Caco-2 (cell line): ENCODE measurements at regions not wholly inside any gene's neighbourhood (a gene's known extent, or its start where the extent isn't known, plus 50 kb on each side); places are given as distances from the start of the nearest gene placed in this dataset.

ENCODE experiments used
- BruUV-seq: library from RNA; stranded (reverse); fragments of 400-500 nt; replicated peaks from 2 replicates; lab custom pipeline; 2021; lab: Mats Ljungman, UMichigan
- CTCF ChIA-PET: fragments of 300-600 bp; sonication (Branson Sonifier 250); formaldehyde crosslinking; loops from one replicate; lab custom pipeline; 2022; ENCODE audit warnings: antibody characterized with exemption; lab: Charles Lee
- POLR2A ChIA-PET: fragments of 300-600 bp; sonication (Branson Sonifier 250); formaldehyde crosslinking; loops from one replicate; lab custom pipeline; 2022; ENCODE audit warnings: antibody characterized with exemption; lab: Charles Lee
- DNase-seq, 2 experiments: peaks; one replicate each; pipeline versions ENCODE4 v3.0.0 to v3.0.0-alpha.2; 2020 to 2022
- H3K27me3 ChIP-seq: replicated peaks from 2 replicates; pipeline ENCODE4 v1.6.0; 2011; ENCODE audit warnings: low read length; ENCODE audit not compliant: control insufficient read depth, insufficient read depth
- H3K36me3 ChIP-seq: 2 replicates; pipeline ENCODE4 v1.5.1; 2011; ENCODE audit warnings: low read length; ENCODE audit not compliant: control insufficient read depth, insufficient read depth
- H3K4me1 ChIP-seq: fragments of 250-450 bp; sonication (Bioruptor Pico); 2 replicates; pipeline ENCODE4 v1.5.1; 2020; ENCODE audit warnings: mild to moderate bottlenecking
- H3K4me3 ChIP-seq: 2 replicates; pipeline ENCODE4 v1.5.1; 2011; ENCODE audit warnings: low read depth, mild to moderate bottlenecking, control low read depth, low read length
- H3K9me3 ChIP-seq: fragments of 250-450 bp; sonication (Bioruptor Pico); 2 replicates; pipeline ENCODE4 v1.5.1; 2020; ENCODE audit warnings: mild to moderate bottlenecking, moderate library complexity
- H3K27ac Mint-ChIP-seq: one replicate; pipeline ENCODE4 v1.8.0; 2022; ENCODE audit warnings: mixed read lengths; ENCODE audit not compliant: unreplicated experiment
- H3K27me3 Mint-ChIP-seq: one replicate; pipeline ENCODE4 v1.8.0; 2022; ENCODE audit warnings: mixed read lengths; ENCODE audit not compliant: insufficient read depth, unreplicated experiment
- H3K36me3 Mint-ChIP-seq: one replicate; pipeline ENCODE4 v1.8.0; 2022; ENCODE audit warnings: mild to moderate bottlenecking, mixed read lengths; ENCODE audit not compliant: insufficient read depth, unreplicated experiment
- H3K4me1 Mint-ChIP-seq: one replicate; pipeline ENCODE4 v1.8.0; 2022; ENCODE audit warnings: low read depth, mixed read lengths; ENCODE audit not compliant: unreplicated experiment
- H3K4me3 Mint-ChIP-seq: one replicate; pipeline ENCODE4 v1.8.0; 2022; ENCODE audit warnings: mild to moderate bottlenecking, moderate library complexity, mixed read lengths; ENCODE audit not compliant: unreplicated experiment
- H3K9me3 Mint-ChIP-seq: one replicate; pipeline ENCODE4 v1.8.0; 2022; ENCODE audit warnings: mixed read lengths; ENCODE audit not compliant: unreplicated experiment
- CTCF ChIP-seq, 2 experiments: fragments of 200-600 bp in 1 of 2; IDR thresholded peaks; 1 replicate in 1 of 2; 2 replicates in 1 of 2; pipeline versions ENCODE4 v1.5.1 to v1.8.0; 2011 to 2022; ENCODE audit warnings: antibody characterized with exemption in 1 of 2, control low read depth in 1 of 2, inconsistent platforms in 1 of 2, low read depth in 1 of 2, low read length in 1 of 2, mild to moderate bottlenecking in 1 of 2, moderate library complexity in 1 of 2; ENCODE audit not compliant: insufficient read depth in 1 of 2, severe bottlenecking in 1 of 2, unreplicated experiment in 1 of 2
- intact Hi-C: fragments of 100-400 bp; cut with micrococcal nuclease; formaldehyde crosslinking; loops from one replicate; pipeline ENCODE4 v1.10.0; 2022; ENCODE audit not compliant: unreplicated experiment

GRCh38 chr3:17830788-17831187 is 88.4 kb upstream of the TBC1D5 start:
- Histone ChIP-seq H3K36me3 (no peaks in the 10 kb centered on the region), H3K4me1 (no peaks in the 10 kb centered on the region), H3K4me3 (no peak overlapping the region), H3K27me3 (no peaks in the 10 kb centered on the region), H3K9me3 (no peaks in the 10 kb centered on the region)
- TF ChIP-seq CTCF (IDR thresholded peaks at IDR 0.05; ENCODE audit: insufficient read depth in 1 of 2, low read depth in 1 of 2, low read length in 1 of 2, severe bottlenecking in 1 of 2, unreplicated experiment in 1 of 2): no peak
- no peak for DNase-seq
- no peaks in the 10 kb centered on the region for H3K36me3 Mint-ChIP-seq
- H3K27me3 Mint-ChIP-seq: peaks cover 5% of the 10 kb centered on the region
- H3K4me1 Mint-ChIP-seq: peaks cover 6% of the 10 kb centered on the region
- intact Hi-C loops: no loop called here
- no TSS peak for BruUV-seq
- no peak overlapping the region for H3K27ac Mint-ChIP-seq
- H3K4me3 Mint-ChIP-seq: no peak overlapping the region
- ChIA-PET POLR2A (no interaction called here), CTCF (no interaction called here)
- H3K9me3 Mint-ChIP-seq: no peaks in the 10 kb centered on the region

GRCh38 chr3:17828388-17828787 is 86.0 kb upstream of the TBC1D5 start:
- Mint-ChIP-seq H3K9me3 (no peaks in the 10 kb centered on the region), H3K4me3 (no peak overlapping the region), H3K27ac (no peak overlapping the region), H3K27me3 (peaks cover 5% of the 10 kb centered on the region), H3K36me3 (no peaks in the 10 kb centered on the region), H3K4me1 (peaks cover under 1% of the 10 kb centered on the region)
- no peak for DNase-seq
- no TSS peak for BruUV-seq
- no peaks in the 10 kb centered on the region for H3K9me3 ChIP-seq
- ChIA-PET CTCF (no interaction called here), POLR2A (no interaction called here)
- no peaks in the 10 kb centered on the region for H3K4me1 ChIP-seq
- H3K4me3 ChIP-seq: no peak overlapping the region
- no peaks in the 10 kb centered on the region for H3K36me3 ChIP-seq
- H3K27me3 ChIP-seq: no peaks in the 10 kb centered on the region; the same call in 1 of the 2 replicates
- intact Hi-C loops: no loop called here
- TF ChIP-seq CTCF (IDR thresholded peaks at IDR 0.05; ENCODE audit: insufficient read depth in 1 of 2, low read depth in 1 of 2, low read length in 1 of 2, severe bottlenecking in 1 of 2, unreplicated experiment in 1 of 2): no peak

GRCh38 chr3:17825298-17825697 is 82.9 kb upstream of the TBC1D5 start:
- intact Hi-C loops: no loop called here
- Histone ChIP-seq H3K27me3 (no peaks in the 10 kb centered on the region; the same call in 1 of the 2 replicates), H3K9me3 (no peaks in the 10 kb centered on the region), H3K36me3 (no peaks in the 10 kb centered on the region), H3K4me1 (no peaks in the 10 kb centered on the region), H3K4me3 (no peak overlapping the region)
- Mint-ChIP-seq H3K27me3 (peaks cover 5% of the 10 kb centered on the region), H3K27ac (no peak overlapping the region), H3K4me1 (no peaks in the 10 kb centered on the region), H3K9me3 (no peaks in the 10 kb centered on the region), H3K4me3 (no peak overlapping the region), H3K36me3 (no peaks in the 10 kb centered on the region)
- no peak for DNase-seq
- TF ChIP-seq CTCF (IDR thresholded peaks at IDR 0.05; ENCODE audit: insufficient read depth in 1 of 2, low read depth in 1 of 2, low read length in 1 of 2, severe bottlenecking in 1 of 2, unreplicated experiment in 1 of 2): no peak
- ChIA-PET POLR2A (no interaction called here), CTCF (no interaction called here)
- no TSS peak for BruUV-seq
